CD4-positive, alpha-beta T cell treated with Interleukin-15 for 4 hours (primary cell): ENCODE measurements at regions not wholly inside any gene's neighbourhood (a gene's known extent, or its start where the extent isn't known, plus 50 kb on each side); places are given as distances from the start of the nearest gene placed in this dataset.
"Not testable (repeated sequence)": the region's sequence is repeated elsewhere in the genome, so short reads cannot be mapped to it uniquely, and the experiment has no call there.

Experiments
- DNase-seq: peaks from one replicate; pipeline ENCODE4 v3.0.0-alpha.2; 2020; ENCODE audit warnings: low spot score

DNA sequence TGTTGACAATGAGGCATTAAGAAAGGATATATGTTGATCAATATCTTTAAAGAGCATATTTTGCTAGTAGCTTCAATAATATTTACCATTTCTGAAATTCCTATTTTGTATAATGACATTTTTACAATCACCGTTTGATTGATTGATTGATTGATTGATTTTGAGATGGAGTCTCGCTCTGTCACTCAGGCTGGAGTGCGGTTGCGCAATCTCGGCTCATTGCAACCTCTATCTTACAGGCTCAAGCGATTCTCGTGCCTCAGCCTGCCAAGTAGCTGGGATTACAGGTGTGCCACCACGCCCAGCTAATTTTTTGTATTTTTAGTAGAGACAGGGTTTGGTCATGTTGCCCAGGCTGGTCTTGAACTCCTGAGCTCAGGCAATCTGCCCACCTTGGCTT is 150.9 kb upstream of the TEX13D start:
- DNase-seq = not testable (repeated sequence)

DNA sequence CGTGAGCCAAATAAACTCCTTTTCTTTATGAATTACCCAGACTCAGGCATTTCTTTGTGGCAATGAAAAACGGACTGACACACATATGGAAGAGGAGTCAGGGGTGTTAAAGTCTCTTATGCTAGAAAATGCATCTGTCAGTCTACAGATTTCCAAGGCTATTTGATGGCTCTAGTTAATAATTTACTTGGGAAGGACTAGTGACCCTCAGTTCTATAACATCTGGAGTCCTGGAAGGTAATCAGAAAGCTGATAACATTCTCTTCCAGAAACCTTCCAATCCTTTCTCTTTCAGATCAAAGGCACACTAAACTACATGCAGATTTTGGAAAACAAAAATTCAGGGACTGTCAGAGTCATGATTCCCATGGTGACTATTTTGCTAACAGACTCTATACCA is 142.0 kb upstream of the TEX13D start:
- DNase-seq = no peak

DNA sequence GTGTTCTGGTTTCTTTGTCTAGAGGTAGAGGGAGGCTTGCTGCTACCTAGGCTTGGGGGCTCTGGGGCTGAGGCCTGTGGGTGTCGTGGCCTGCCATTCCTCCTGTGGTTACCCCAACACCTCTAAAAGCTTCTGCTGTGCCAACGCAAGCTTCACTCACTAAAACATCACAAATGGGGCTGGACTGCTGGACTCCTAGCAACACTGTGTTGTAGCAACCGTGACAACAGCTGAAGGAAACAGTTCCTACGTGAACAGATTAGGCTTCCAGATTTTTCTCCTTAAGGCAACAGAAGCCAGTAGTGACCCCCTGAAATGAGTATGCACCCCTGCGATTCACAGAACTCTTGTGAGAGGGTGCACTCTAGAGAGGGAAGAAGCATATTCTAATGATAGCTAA is 138.3 kb upstream of the TEX13D start:
- DNase-seq = no peak

DNA sequence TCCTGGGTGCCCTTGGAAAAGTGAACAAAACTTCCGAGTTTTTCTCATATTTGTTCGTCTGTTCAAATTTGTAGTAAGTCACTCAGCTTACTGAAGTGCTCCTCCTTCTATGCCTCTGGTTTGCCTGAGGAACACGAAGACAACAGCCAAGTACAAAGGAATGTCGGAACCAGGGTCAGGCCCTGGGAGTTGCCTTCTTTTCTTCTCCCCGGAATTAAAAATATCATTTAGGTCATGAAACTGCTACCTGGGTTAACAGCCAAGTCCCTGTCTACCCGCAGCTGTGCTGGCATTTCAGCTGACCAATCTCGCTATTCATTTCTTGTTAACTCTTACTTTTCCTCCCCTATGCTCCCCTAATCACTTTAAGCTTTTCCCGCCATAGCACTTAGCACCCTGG is 137.6 kb upstream of the TEX13D start:
- DNase-seq = no peak

DNA sequence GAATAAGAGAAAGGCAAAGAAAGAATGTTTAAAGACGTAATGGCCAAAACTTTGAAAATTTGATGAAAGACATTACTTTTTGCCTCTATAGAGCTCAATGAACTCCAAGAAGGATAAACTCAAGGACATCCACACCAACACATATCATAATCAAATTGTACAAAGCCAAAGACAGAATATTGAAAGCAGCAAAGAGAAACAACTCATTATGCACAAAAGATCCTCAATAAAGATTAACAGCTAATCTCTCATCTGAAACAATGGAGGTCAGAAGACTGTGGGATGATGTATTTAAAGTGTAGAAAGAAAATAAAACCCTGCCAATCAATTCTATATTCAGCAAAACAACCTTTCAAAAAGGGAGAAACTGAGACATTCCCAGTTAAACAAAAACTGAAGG is 129.1 kb upstream of the TEX13D start:
- DNase-seq = no peak

DNA sequence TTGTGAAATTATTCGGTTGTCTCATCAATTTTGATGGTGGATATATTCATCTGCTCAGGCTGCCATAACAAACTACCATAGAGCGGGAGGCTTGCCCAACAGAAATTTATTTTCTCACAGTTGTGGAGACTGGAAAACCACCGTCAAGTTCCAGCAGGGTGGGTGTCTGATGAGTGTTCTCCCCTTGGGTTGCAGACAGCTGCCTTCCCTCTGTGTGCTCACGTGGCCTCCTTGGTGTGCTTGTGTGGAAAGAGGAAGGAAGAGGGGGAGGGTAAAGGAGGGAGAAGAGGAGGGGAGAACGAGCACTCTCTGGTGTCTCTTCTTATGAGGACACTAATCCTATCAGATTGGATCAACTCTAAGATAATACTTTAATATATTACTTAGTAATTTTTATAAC is 123.8 kb upstream of the TEX13D start:
- no peak for DNase-seq

DNA sequence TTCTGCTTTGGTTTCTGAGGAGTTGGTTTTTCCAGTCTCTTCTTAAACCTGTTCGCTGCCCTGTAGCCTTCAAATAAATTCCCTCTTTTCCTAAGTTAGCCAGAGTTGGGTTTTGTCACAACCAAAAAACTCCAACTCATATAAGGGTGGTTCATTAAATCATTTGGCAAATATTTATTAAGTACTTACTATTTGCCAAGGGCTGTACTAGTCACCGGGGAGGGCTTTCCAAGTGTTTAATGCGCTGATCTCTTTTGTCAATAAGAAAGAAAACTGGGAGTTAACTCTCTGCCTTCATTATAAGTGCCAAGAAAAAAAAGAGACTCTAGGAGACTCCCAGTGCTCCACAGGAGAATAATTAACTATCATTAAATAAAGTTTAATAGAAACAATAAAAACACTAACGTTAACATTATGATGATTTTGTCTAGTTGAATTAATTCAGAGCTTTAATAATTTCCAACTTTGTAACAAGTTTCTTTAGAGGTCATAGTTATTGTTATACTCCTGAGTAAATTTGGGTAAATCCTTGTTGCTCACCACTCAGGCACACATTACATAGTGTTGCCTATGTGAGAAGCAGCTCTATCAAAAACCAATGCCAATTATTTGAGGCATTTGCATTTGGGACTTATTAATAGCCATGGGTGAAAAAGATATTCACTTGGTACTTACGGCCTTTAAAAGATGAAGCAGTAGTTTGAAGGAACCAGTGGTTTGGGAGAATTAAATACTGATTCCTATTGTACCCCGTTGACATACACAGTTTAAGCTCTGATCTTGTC is 122.5 kb upstream of the TEX13D start:
- DNase-seq = no peak

DNA sequence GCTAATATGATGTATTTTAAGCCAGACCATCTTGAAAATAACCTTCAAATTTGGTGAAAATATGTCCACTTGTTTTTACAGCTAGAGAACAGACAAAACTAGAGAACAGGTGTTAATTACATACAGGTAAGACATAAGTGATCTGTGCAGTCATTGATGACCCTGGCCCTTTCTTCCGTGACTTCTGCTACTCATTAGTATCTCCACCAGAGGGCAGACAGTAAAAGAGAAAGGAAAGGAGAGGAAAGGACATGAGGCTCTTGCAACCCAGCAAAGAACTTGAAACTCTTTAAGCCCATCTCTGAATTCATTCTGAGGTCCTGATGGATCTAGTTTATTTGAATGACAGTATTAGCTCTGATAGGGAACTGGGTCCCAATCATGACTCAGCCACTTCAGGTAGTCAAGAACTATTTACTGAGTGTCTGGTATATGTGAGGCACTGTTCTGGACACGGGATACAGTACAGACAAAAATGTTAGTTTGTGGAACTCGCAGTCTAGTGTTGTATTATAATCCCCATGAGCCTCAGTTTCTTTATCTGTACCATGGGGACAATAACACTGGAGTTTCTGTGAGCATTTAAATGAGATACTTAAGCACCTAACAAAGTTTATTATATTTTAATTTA is 121.0 kb upstream of the TEX13D start:
- DNase-seq = peak; percentile 64

DNA sequence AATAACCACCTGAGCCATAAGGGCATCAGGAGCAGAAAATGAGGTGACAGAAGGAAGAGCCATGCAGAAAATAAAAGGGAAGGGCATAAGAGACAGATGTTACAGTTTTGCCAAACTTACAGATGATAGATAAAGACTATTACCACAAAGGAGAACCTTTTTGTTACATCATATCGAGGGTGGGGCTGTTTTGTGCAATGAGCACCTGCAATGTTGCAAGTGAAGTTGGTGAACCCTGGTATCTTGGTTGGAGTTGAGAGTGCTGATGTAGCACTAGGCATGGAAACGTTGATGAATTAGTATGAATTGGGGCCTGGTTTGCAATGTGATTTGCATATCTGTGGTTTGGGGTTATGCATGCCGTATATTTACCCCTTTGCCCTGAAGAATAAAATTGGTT is 119.8 kb upstream of the TEX13D start:
- DNase-seq = peak; percentile 54

DNA sequence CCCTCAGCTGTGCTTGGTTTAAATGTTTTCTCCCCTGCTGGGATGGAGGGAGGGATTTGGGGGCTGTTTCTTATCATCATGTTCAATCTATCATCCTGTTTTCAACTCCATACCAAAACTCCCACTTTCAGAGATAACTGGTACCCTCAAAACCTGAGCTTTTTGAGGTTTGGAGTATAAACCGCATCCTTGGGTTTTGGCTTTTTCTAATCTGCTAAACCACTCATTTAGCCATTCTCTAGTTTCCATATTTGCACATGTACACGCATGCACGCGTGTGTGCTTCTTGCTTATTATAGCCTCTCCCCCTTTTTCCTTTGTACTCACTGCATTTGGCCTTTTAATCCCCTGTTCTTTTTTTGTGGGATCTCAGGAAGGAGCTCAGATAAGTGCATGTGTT is 116.7 kb upstream of the TEX13D start:
- DNase-seq = no peak

DNA sequence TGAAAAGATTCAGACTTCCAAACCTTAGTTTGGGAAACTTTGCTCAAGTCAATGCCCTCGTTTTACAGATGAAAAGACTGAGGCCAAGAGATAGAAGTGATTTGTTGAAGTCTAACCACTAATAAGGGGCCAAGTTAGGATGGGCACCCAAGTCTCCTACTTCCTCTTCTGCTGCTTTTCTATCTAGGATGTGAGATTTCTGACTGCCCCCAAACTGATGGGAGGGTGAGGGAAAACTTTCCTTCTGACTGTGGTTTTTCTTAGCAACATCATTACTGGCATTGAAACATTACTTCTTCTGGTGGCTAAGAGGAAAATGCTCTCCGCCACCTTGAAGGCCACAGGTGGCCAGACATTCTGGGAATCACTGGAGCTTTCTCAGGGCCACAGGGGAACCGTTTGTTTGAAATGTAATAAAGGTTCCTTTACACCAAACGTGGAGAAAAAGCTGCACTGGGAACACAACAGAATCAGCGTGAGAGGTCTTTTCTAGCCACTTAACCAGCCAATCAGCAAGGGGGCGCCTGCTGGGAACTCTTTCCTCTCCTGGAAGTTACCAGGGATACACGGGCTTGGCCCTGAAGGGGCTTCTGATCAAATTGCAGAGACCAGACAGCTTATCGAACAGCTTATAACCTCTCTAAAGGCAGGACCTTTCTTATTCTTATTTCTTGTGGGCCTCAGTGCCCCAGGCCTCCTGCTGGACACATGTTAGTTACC is 115.9 kb upstream of the TEX13D start:
- no peak for DNase-seq

DNA sequence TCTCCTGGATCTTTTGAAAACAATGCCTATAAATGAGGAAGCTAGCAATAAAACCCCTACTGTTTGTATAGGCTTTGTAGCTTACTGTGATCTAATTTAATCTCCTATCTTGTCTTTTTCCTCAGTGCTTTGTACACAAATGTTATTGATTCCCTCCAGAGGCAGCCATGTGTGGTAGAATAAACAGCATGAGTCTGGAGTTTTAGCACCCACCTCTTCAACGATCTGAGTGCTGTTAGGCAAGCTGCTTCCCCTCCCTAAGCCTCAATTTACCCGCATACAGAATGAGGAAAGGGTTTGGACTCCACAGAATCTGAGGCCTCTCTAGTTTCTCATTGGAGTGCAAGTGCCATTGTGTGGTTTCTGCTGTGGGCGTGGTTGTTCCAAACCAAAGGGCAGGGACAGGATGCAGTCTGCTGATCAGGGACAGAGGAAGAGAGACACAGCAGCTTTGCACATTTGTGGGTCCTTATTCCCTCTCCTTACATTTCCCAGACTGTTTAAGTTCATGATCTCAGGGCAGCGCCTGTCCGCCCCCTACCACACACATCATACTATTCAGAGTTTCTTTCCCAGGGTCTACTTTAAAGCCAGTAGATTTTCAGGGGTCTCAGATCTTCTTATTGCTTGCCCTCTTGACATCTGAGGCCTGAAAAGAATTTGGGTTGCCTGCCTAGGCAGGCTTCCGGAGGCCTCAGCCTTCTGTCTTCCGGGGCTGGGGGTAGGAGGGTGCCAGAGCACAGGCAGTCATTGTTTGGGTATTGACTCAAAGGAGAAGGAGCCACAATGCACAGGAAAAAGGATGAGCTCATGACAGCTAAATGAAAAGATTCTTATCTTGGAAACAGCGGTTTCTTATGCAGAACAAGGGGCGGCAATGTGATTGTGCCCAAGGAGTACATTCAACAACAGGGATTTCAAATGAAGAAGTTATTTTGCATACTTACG is 114.9 kb upstream of the TEX13D start:
- peak; percentile 71 for DNase-seq

DNA sequence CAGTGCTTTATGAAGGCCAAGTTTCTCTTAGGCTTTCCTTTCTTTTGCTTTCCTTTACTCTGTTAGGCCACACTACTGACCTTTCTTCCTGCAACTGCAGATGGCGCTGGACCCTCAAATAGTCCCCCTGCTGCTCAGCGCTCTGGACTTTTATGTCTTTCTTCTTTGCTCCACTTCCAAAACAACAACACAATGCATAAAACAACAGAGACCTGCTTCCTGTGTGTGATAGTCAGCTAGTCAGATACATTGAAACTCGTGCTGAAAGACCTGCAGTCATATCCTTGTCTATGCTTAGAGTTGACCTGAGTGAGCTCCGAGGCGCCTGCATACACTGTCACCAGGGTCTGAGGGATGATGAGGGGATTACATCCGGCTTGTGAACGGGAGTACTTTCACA is 108.9 kb upstream of the TEX13D start:
- DNase-seq = peak; percentile 18

DNA sequence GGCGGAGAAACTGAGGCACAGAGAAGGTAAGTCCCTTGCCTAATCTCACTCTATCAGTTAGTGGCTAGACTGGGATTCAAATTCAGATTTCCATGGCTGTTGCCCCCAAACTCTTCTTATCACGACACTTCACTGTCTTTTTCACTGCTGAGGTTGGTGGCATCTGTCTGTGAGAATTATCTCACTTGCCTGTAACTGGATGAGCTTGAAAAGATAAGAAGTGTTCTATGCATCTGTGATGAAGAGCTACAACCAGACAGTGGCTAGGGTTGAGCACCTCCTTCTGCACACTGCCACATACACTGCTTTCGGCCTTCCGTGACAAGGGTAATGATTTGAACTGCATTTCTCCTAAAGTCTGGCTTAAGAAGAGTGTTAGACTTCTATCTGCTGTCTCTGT is 107.9 kb upstream of the TEX13D start:
- DNase-seq = no peak

DNA sequence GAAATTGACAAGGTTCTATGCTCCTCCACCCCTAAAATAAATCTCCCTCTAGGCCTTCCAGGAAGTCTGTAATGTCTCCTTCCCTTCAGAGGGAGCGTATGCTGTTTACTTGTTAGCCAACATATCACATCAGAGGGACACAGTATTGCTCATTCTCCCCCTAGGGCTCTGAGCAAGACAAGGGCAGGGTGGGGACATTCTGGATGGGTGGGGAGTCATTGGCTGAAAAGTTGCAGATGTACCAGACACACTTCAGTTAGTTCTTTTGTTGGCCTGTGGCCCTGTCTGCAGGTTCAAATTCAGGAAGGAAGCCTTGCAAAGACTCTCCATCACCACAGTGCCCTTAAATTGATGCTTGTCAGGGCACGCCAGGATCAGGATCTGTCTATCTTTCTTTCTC is 106.3 kb upstream of the TEX13D start:
- DNase-seq = peak; percentile 20

DNA sequence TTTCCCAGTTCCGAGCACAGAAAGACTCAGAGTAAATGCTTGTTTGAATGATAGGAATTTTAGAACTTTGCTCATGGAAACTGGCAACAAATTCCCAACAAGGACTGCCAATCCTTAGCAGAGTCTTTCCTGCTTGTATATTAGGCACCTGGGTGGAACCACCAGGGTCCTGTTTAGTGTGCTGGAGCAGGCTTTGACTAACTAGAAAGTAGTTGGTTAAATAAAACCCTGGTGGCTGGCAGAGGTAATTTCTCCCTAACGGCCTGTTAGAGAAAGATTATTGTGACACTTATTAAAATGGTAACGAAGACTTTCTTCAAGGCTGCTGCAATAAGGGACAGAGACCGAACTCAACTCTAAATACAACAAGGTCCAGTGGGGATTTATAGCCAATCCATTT is 103.6 kb upstream of the TEX13D start:
- DNase-seq = no peak

DNA sequence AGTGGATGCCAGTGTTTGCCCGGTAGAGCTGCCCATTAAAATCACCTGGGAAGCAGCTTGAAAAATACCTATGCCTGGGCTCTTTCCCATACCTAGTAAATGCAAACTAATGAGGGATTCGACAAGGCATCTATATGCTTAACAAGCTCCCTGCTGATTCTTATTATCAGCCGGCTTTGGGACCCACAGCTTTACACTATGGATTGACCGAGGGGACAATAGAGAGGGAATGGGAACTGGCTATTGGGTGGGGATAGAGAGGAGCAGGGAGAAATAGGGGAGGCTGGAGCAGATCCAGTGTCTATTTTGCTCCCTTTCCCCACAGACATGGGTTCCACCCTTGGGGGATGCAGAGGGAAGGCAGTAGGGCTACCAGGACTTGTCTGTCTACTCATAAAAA is 103.1 kb upstream of the TEX13D start:
- no peak for DNase-seq

DNA sequence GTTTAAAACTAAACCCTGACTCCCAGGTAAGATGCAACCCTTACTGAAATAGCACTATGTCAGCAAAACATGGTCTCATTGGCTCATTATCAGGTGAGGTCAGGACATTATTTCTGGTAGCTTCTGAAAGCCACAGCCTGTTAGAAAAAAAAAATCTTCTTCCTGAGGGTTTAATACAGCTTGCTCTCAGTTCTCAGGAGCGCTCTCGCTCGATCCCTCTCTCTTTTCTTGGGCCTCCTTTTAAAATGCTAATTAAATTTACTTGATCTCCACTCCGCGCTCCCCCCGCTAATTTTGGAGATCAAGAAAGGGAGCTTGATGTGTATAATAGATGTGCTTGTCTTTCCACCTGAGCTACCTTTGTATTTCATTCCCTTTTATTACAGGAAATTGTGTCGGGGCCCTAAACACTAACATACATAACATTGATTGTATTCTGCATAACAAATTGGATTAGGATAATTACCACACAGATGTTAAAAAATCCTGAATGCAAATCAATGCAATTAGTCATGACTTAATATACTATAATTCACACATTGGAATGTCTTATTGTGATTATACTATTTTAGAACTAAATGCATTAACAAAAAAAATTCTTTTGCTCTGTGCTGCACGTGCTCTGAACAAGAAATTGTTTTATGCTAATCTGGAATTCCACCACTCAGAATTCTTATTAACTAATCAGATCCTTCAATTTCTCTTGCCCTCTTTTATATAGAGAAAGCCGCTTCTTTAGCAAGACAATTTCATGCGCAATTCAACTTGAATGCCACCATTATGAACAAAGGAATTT is 101.6 kb upstream of the TEX13D start:
- DNase-seq = no peak

DNA sequence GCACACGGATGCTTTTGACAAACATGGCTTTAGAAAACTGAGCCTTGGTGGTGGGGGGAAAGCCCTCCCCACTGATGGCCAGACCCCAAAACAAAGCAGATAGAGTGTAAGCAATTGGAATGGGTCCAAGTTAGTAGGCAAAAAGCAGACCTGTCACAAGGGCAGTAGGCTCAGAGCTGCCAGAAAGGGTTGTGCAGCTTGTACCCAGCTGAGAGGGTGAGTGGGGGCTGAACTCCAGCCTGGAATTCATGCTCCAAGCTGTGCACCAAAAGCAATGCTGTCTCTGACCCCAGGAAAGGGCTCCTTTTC is 101.1 kb upstream of the TEX13D start:
- no peak for DNase-seq

DNA sequence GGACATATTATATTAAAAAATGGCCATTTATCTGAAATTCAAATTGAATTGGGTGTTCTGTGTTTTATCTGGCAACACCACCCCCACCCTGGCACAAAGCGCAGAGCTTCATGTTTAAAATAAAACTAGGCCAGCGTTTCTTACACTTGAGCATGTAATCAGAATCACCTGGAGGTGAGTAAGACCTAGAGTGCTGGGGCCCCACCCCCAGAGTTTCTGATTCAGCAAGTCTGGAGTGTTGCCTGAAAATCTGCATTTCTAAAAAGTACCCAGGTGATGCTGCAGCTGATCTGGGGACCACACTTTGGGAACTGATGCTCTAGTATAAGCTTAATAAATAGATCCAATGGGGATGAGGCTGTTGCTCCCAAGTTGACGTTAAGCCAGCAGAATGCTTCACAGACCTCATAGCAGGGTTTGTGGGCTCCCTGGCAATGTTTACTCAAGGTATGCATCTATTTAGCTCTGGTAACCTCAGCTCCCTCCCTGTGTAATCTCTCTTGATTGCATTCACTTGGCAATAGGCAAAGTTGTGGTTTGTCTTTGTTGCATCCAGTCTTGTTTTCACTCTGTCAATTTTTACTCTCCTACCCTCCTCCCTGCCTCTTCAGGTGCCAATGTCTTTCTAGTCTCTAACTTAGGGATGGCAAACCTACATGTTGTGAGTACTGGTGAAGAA is 99.8 kb upstream of the TEX13D start:
- no peak for DNase-seq

DNA sequence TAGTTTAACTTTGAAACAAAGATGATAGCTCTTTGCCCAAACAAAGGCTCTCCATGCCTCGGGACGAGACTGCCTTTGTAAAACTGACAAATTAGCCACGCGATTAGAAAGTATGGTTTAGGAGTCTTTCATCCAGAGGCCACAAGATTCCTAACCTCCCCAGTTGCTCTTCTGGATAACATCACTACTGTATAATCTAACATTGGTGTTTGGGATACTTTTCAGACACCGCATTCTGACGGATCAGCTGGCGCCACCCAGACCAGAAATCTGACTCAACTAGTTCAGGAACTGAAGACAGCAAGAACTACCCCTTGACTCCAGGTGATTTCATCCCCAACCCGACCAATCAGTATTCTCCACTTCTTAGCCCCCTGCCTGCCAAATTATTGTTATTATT is 98.1 kb upstream of the TEX13D start:
- no peak for DNase-seq
